HUES64 (cell line): ENCODE measurements at regions not wholly inside any gene's neighbourhood (a gene's known extent, or its start where the extent isn't known, plus 50 kb on each side); places are given as distances from the start of the nearest gene placed in this dataset.
"Not testable (repeated sequence)": the region's sequence is repeated elsewhere in the genome, so short reads cannot be mapped to it uniquely, and the experiment has no call there.

Source experiments
- H3K27ac ChIP-seq: 2 replicates; pipeline ENCODE4 v1.7.0; 2013; ENCODE audit warnings: low read depth, low read length, inconsistent platforms
- H3K27me3 ChIP-seq: 2 replicates; pipeline ENCODE4 v1.6.1; 2013; ENCODE audit warnings: mild to moderate bottlenecking, low read length; ENCODE audit not compliant: insufficient read depth
- H3K36me3 ChIP-seq: 2 replicates; pipeline ENCODE4 v1.6.1; 2013; ENCODE audit warnings: mild to moderate bottlenecking, low read length; ENCODE audit not compliant: insufficient read depth
- H3K4me1 ChIP-seq: 2 replicates; pipeline ENCODE4 v1.6.1; 2013; ENCODE audit warnings: mild to moderate bottlenecking, low read length, moderate library complexity; ENCODE audit not compliant: insufficient read depth
- H3K4me3 ChIP-seq: 2 replicates; pipeline ENCODE4 v1.5.1; 2013; ENCODE audit warnings: mild to moderate bottlenecking, low read length, moderate library complexity
- H3K9ac ChIP-seq: 2 replicates; pipeline ENCODE4 v1.6.1; 2013; ENCODE audit warnings: mild to moderate bottlenecking, low read depth, low read length
- H3K9me3 ChIP-seq: 2 replicates; pipeline ENCODE4 v1.6.1; 2013; ENCODE audit warnings: low read depth, low read length; ENCODE audit not compliant: insufficient read depth
- WGBS: fragments of 150-250, 120-280 bp; methylation state at CpG from one replicate; pipeline ENCODE4 v1.1.7; 2013; ENCODE audit warnings: missing lambda C conversion rate; 5-methylcytosine and 5-hydroxymethylcytosine counted together

- Histone ChIP-seq H3K4me1 (peaks cover 5% of the 10 kb centered on the region; the same call in 1 of the 2 replicates), H3K9me3 (no peaks in the 10 kb centered on the region), H3K27ac (no peak overlapping the region), H3K27me3 (no peaks in the 10 kb centered on the region), H3K4me3 (no peak overlapping the region), H3K9ac (no peak overlapping the region), H3K36me3 (no peaks in the 10 kb centered on the region)
- WGBS, result 88% methylated on average over 4 of the region's 4 CpGs
Observed at GRCh38 chr6:85749236-85749635, 106.5 kb upstream of the SYNCRIP start.

GRCh38 chr6:85747666-85748065 lies 105.0 kb upstream of the SYNCRIP start:
- no peaks in the 10 kb centered on the region for H3K36me3 ChIP-seq
- peaks cover 5% of the 10 kb centered on the region; the same call in 1 of the 2 replicates for H3K4me1 ChIP-seq
- no peaks in the 10 kb centered on the region for H3K9me3 ChIP-seq
- H3K4me3 ChIP-seq, result no peak overlapping the region
- no peak overlapping the region for H3K9ac ChIP-seq
- H3K27ac ChIP-seq, result no peak overlapping the region
- no peaks in the 10 kb centered on the region for H3K27me3 ChIP-seq
- WGBS, result 100% methylated on average over 1 of the region's 1 CpG

- Histone ChIP-seq H3K27me3 (no peaks in the 10 kb centered on the region), H3K4me3 (no peak overlapping the region), H3K27ac (no peak overlapping the region), H3K9me3 (no peaks in the 10 kb centered on the region), H3K36me3 (no peaks in the 10 kb centered on the region), H3K9ac (no peak overlapping the region), H3K4me1 (peaks cover 5% of the 10 kb centered on the region; the same call in 1 of the 2 replicates)
Observed at GRCh38 chr6:85747093-85747492, 104.4 kb upstream of the SYNCRIP start.

GRCh38 chr6:85744433-85744970 lies 101.8 kb upstream of the SYNCRIP start:
- Histone ChIP-seq H3K4me3 (no peak overlapping the region), H3K4me1 (no peaks in the 10 kb centered on the region), H3K9ac (no peak overlapping the region), H3K36me3 (no peaks in the 10 kb centered on the region), H3K9me3 (no peaks in the 10 kb centered on the region), H3K27me3 (no peaks in the 10 kb centered on the region), H3K27ac (no peak overlapping the region)
- 88% methylated on average over 4 of the region's 4 CpGs for WGBS

GRCh38 chr6:85726206-85726605 lies 83.5 kb upstream of the SYNCRIP start:
- Histone ChIP-seq H3K27ac (no peak overlapping the region), H3K4me1 (no peaks in the 10 kb centered on the region), H3K4me3 (no peak overlapping the region), H3K9ac (no peak overlapping the region), H3K36me3 (no peaks in the 10 kb centered on the region), H3K27me3 (no peaks in the 10 kb centered on the region), H3K9me3 (peaks cover 54% of the 10 kb centered on the region)

- Histone ChIP-seq H3K27me3 (no peaks in the 10 kb centered on the region), H3K9ac (no peak overlapping the region), H3K4me1 (no peaks in the 10 kb centered on the region), H3K9me3 (peaks cover 2% of the 10 kb centered on the region; the same call in 1 of the 2 replicates), H3K36me3 (no peaks in the 10 kb centered on the region), H3K27ac (no peak overlapping the region), H3K4me3 (no peak overlapping the region)
Observed at GRCh38 chr6:85715797-85716196, 73.1 kb upstream of the SYNCRIP start.

GRCh38 chr6:85714893-85715530 lies 72.3 kb upstream of the SYNCRIP start:
- 89% methylated on average over 9 of the region's 9 CpGs for WGBS
- no peak overlapping the region for H3K27ac ChIP-seq
- no peaks in the 10 kb centered on the region for H3K4me1 ChIP-seq
- peaks cover 2% of the 10 kb centered on the region; the same call in 1 of the 2 replicates for H3K9me3 ChIP-seq
- H3K9ac ChIP-seq, result no peak overlapping the region
- H3K27me3 ChIP-seq, result no peaks in the 10 kb centered on the region
- H3K36me3 ChIP-seq, result no peaks in the 10 kb centered on the region
- H3K4me3 ChIP-seq, result no peak overlapping the region

- no peak overlapping the region for H3K9ac ChIP-seq
- peaks cover 2% of the 10 kb centered on the region; the same call in 1 of the 2 replicates for H3K9me3 ChIP-seq
- no peaks in the 10 kb centered on the region for H3K36me3 ChIP-seq
- 100% methylated on average over 1 of the region's 2 CpGs for WGBS
- no peak overlapping the region for H3K27ac ChIP-seq
- no peaks in the 10 kb centered on the region for H3K4me1 ChIP-seq
- H3K27me3 ChIP-seq, result no peaks in the 10 kb centered on the region
- no peak overlapping the region for H3K4me3 ChIP-seq
Observed at GRCh38 chr6:85712346-85712745, 69.7 kb upstream of the SYNCRIP start.

- not testable (repeated sequence) for H3K9me3 ChIP-seq, H3K9ac ChIP-seq, H3K36me3 ChIP-seq, H3K27me3 ChIP-seq, H3K4me3 ChIP-seq, H3K27ac ChIP-seq, H3K4me1 ChIP-seq
- WGBS, result 83% methylated on average over 1 of the region's 1 CpG
Observed at GRCh38 chr6:85707515-85708145, 64.9 kb upstream of the SYNCRIP start.

- no peaks in the 10 kb centered on the region for H3K27me3 ChIP-seq
- H3K9me3 ChIP-seq, result no peaks in the 10 kb centered on the region
- H3K27ac ChIP-seq, result no peak overlapping the region
- WGBS, result 85% methylated on average over 3 of the region's 3 CpGs
- H3K36me3 ChIP-seq, result no peaks in the 10 kb centered on the region
- H3K4me1 ChIP-seq, result no peaks in the 10 kb centered on the region
- H3K4me3 ChIP-seq, result no peak overlapping the region
- H3K9ac ChIP-seq, result no peak overlapping the region
Observed at GRCh38 chr6:85706272-85706671, 63.6 kb upstream of the SYNCRIP start.

GRCh38 chr6:85705220-85705619 lies 62.5 kb upstream of the SYNCRIP start:
- whole genome bisulfite sequencing, result 94% methylated on average over 8 of the region's 8 CpGs
- H3K36me3 ChIP-seq, result no peaks in the 10 kb centered on the region
- H3K9ac ChIP-seq, result no peak overlapping the region
- no peak overlapping the region for H3K27ac ChIP-seq
- no peaks in the 10 kb centered on the region for H3K27me3 ChIP-seq
- H3K4me1 ChIP-seq, result no peaks in the 10 kb centered on the region
- H3K4me3 ChIP-seq, result no peak overlapping the region
- no peaks in the 10 kb centered on the region for H3K9me3 ChIP-seq
